ENCODE measurements at regions not wholly inside any gene's neighbourhood (a gene's known extent, or its start where the extent isn't known, plus 50 kb on each side); places are given as distances from the start of the nearest gene placed in this dataset.

GRCh38 chr2:6052649-6053048, 360.5 kb downstream of the SOX11 start:
- TF ChIP-seq CTCF (IDR thresholded peaks at IDR 0.05) (no peak), SIN3A (IDR thresholded peaks at IDR 0.05; ENCODE audit: borderline replicate concordance, insufficient read depth, low read depth, low read length) (no peak), TCF7L2 (IDR thresholded peaks at IDR 0.05; ENCODE audit: low read depth, low read length) (no peak)
